Right lobe of liver (tissue), 6 donors: ENCODE measurements at regions not wholly inside any gene's neighbourhood (a gene's known extent, or its start where the extent isn't known, plus 50 kb on each side); places are given as distances from the start of the nearest gene placed in this dataset.

Source experiments
- ATAC-seq, 4 donors: fragments of 200-7000 bp; cut with Tn5 transposase; one replicate each; pipeline ENCODE4 v1.9.1; 2020; ENCODE audit warnings: mild to moderate bottlenecking in 4 of 4, moderate library complexity in 4 of 4
- DNase-seq, 3 donors: peaks; one replicate each; pipeline ENCODE4 v3.0.0-alpha.2; 2020
- H3K27ac ChIP-seq, 3 donors: fragments of 200-600 bp; one replicate each; pipeline ENCODE4 v1.8.0; 2022
- H3K27me3 ChIP-seq, 2 donors: fragments of 200-600 bp; one replicate each; pipeline ENCODE4 v1.8.0; 2022
- H3K36me3 ChIP-seq, 4 donors: fragments of 200-600 bp; sonication (generic) in 1 of 4; one replicate each; pipeline versions ENCODE4 v1.5.1 to v1.8.0; 2017 to 2022; ENCODE audit warnings: control low read depth in 1 of 4
- H3K4me1 ChIP-seq, 4 donors: fragments of 200-600 bp; sonication (generic) in 1 of 4; one replicate each; pipeline versions ENCODE4 v1.5.1 to v1.8.0; 2017 to 2022; ENCODE audit warnings: control low read depth in 1 of 4
- H3K4me3 ChIP-seq, 3 donors: fragments of 200-600 bp; one replicate each; pipeline ENCODE4 v1.8.0; 2022
- H3K9me3 ChIP-seq, 4 donors: fragments of 200-600 bp; sonication (generic) in 1 of 4; one replicate each; pipeline versions ENCODE4 v1.5.1 to v1.8.0; 2017 to 2022; ENCODE audit warnings: control low read depth in 1 of 4
- CTCF ChIP-seq, 4 donors: fragments of 200-600 bp in 3 of 4; fragments of 450-650 bp in 1 of 4; IDR thresholded peaks; one replicate each; pipeline versions ENCODE4 v1.5.1 to v1.8.0; 2016 to 2022; ENCODE audit warnings: antibody characterized with exemption in 4 of 4, mild to moderate bottlenecking in 2 of 4
- POLR2A ChIP-seq: fragments of 450-650 bp; IDR thresholded peaks from one replicate; pipeline ENCODE4 v1.6.1; 2017; ENCODE audit warnings: antibody characterized with exemption, mild to moderate bottlenecking
- WGBS: methylation state at CpG from one replicate; pipeline ENCODE4 v1.1.6; 2018; ENCODE audit warnings: low coverage, low lambda C conversion rate; ENCODE audit not compliant: insufficient coverage; ENCODE audit errors: missing lambda C conversion rate; 5-methylcytosine and 5-hydroxymethylcytosine counted together
- intact Hi-C, 2 donors: fragments of 100-400 bp; cut with DNase I; formaldehyde crosslinking; loops; one replicate each; pipeline versions ENCODE4 v1.11.2 to v1.14.1; 2022
- donor health status: DM: no; HTN: yes; CAD: no.
- donor health status: DM: no; HTN: no; CAD: no.
- donor health status: DM: no; HTN: no; CAD: no.
- donor health status: DM: no; HTN: yes; CAD: no.
- donor health status: DM: no; HTN: yes; CAD: no.

- Histone ChIP-seq H3K4me3 (no peak overlapping the region), H3K4me1 (no peaks in the 10 kb centered on the region), H3K27ac (no peak overlapping the region), H3K27me3 (no peaks in the 10 kb centered on the region), H3K9me3 (no peaks in the 10 kb centered on the region), H3K36me3 (no peaks in the 10 kb centered on the region)
- WGBS, result 80% methylated on average over 1 of the region's 6 CpGs
- DNase-seq (no peak), ATAC-seq (no peak)
- no peak for TF ChIP-seq CTCF (IDR thresholded peaks at IDR 0.05)
- no peak for TF ChIP-seq POLR2A
- intact Hi-C loops, result no loop called here
These were observed 168.4 kb upstream of the WSCD1 start for GRCh38 chr17:5901731-5902130.

GRCh38 chr17:5902181-5903140, 167.7 kb upstream of the WSCD1 start:
- Histone ChIP-seq H3K4me3 (no peak overlapping the region), H3K36me3 (no peaks in the 10 kb centered on the region), H3K4me1 (no peaks in the 10 kb centered on the region), H3K9me3 (no peaks in the 10 kb centered on the region), H3K27ac (no peak overlapping the region), H3K27me3 (no peaks in the 10 kb centered on the region)
- ATAC-seq, result no peak
- TF ChIP-seq POLR2A, result no peak
- TF ChIP-seq CTCF (IDR thresholded peaks at IDR 0.05), result no peak
- intact Hi-C loops, result no loop called here
- 63% methylated on average over 8 of the region's 19 CpGs for WGBS
- no peak for DNase-seq

GRCh38 chr17:5911919-5912318, 158.3 kb upstream of the WSCD1 start:
- Histone ChIP-seq H3K4me3 (no peak overlapping the region), H3K27ac (no peak overlapping the region), H3K36me3 (no peaks in the 10 kb centered on the region), H3K9me3 (no peaks in the 10 kb centered on the region), H3K27me3 (no peaks in the 10 kb centered on the region), H3K4me1 (no peaks in the 10 kb centered on the region)
- intact Hi-C loops, result loop anchor here in 1 of 2 donors (10.0 kb wide), 1 partner anchor 63 kb away; no protein-coding TSS in a partner anchor
- DNase-seq, result no peak
- no peak for ATAC-seq
- TF ChIP-seq POLR2A (no peak), CTCF (IDR thresholded peaks at IDR 0.05) (no peak)
- 25% methylated on average over 1 of the region's 1 CpG for WGBS

- TF ChIP-seq POLR2A (no peak), CTCF (IDR thresholded peaks at IDR 0.05) (no peak)
- Histone ChIP-seq H3K27ac (no peak overlapping the region), H3K9me3 (no peaks in the 10 kb centered on the region), H3K4me1 (no peaks in the 10 kb centered on the region), H3K36me3 (no peaks in the 10 kb centered on the region), H3K27me3 (no peaks in the 10 kb centered on the region), H3K4me3 (no peak overlapping the region)
- intact Hi-C loops, result loop anchor here in 1 of 2 donors (10.0 kb wide), 1 partner anchor 62 kb away; no protein-coding TSS in a partner anchor
- WGBS, result 62% methylated on average over 6 of the region's 7 CpGs
- ATAC-seq (no peak), DNase-seq (no peak)
These were observed 157.1 kb upstream of the WSCD1 start for GRCh38 chr17:5913032-5913531.
